ENCODE measurements at regions not wholly inside any gene's neighbourhood (a gene's known extent, or its start where the extent isn't known, plus 50 kb on each side); places are given as distances from the start of the nearest gene placed in this dataset.

GRCh38 chr2:36013064-36013463, 342.5 kb upstream of the CRIM1 start:
- CTCF ChIA-PET = no interaction called here
- H3K9me3 Mint-ChIP-seq = no peaks in the 10 kb centered on the region
- DNase-seq = no peak
- no peaks in the 10 kb centered on the region for H3K36me3 Mint-ChIP-seq
- no peaks in the 10 kb centered on the region for H3K4me1 Mint-ChIP-seq
- no peaks in the 10 kb centered on the region for H3K27me3 Mint-ChIP-seq
- H3K4me3 Mint-ChIP-seq = no peak overlapping the region
- no peak overlapping the region for H3K27ac Mint-ChIP-seq

GRCh38 chr2:36006444-36006843, 349.1 kb upstream of the CRIM1 start:
- DNase-seq = no peak
- Mint-ChIP-seq H3K27me3 (no peaks in the 10 kb centered on the region), H3K27ac (no peak overlapping the region), H3K36me3 (no peaks in the 10 kb centered on the region), H3K4me1 (peaks cover 4% of the 10 kb centered on the region), H3K9me3 (no peaks in the 10 kb centered on the region), H3K4me3 (no peak overlapping the region)
- CTCF ChIA-PET = no interaction called here

- CTCF ChIA-PET = no interaction called here
- DNase-seq = no peak
- H3K27me3 Mint-ChIP-seq = no peaks in the 10 kb centered on the region
- no peaks in the 10 kb centered on the region for H3K9me3 Mint-ChIP-seq
- no peaks in the 10 kb centered on the region for H3K36me3 Mint-ChIP-seq
- H3K4me3 Mint-ChIP-seq = no peak overlapping the region
- peaks cover 4% of the 10 kb centered on the region for H3K4me1 Mint-ChIP-seq
- H3K27ac Mint-ChIP-seq = no peak overlapping the region
Measured at GRCh38 chr2:36002941-36003340, 352.6 kb upstream of the CRIM1 start.

GRCh38 chr2:35997488-35997887, 358.1 kb upstream of the CRIM1 start:
- H3K4me3 Mint-ChIP-seq = no peak overlapping the region
- DNase-seq = no peak

GRCh38 chr2:35989503-35989902, 366.1 kb upstream of the CRIM1 start:
- Mint-ChIP-seq H3K36me3 (no peaks in the 10 kb centered on the region), H3K4me1 (no peaks in the 10 kb centered on the region), H3K4me3 (no peak overlapping the region), H3K27ac (no peak overlapping the region), H3K9me3 (no peaks in the 10 kb centered on the region), H3K27me3 (peaks cover 3% of the 10 kb centered on the region)
- DNase-seq = no peak
- CTCF ChIA-PET = no interaction called here

More at GRCh38 chr2:35997488-35997887, 358.1 kb upstream of the CRIM1 start:
- Mint-ChIP-seq H3K4me1 (no peaks in the 10 kb centered on the region), H3K27me3 (no peaks in the 10 kb centered on the region), H3K27ac (no peak overlapping the region), H3K36me3 (no peaks in the 10 kb centered on the region), H3K9me3 (no peaks in the 10 kb centered on the region)
- CTCF ChIA-PET = no interaction called here

GRCh38 chr2:35989040-35989439, 366.5 kb upstream of the CRIM1 start:
- no peak for DNase-seq
- Mint-ChIP-seq H3K4me3 (no peak overlapping the region), H3K9me3 (no peaks in the 10 kb centered on the region), H3K4me1 (no peaks in the 10 kb centered on the region), H3K36me3 (no peaks in the 10 kb centered on the region), H3K27ac (no peak overlapping the region), H3K27me3 (peaks cover 3% of the 10 kb centered on the region)
- CTCF ChIA-PET = interaction anchor here (0.6 kb wide), 1 partner anchor 222 kb away, joined by 3 read pairs; no protein-coding TSS in a partner anchor

GRCh38 chr2:35986871-35987270, 368.7 kb upstream of the CRIM1 start:
- no peaks in the 10 kb centered on the region for H3K4me1 Mint-ChIP-seq
- H3K27ac Mint-ChIP-seq = no peak overlapping the region

GRCh38 chr2:35978218-35978617, 377.4 kb upstream of the CRIM1 start:
- CTCF ChIA-PET = interaction anchor here (1.1 to 1.5 kb wide), 2 partner anchors 379 to 687 kb away, joined by 3 to 4 read pairs; no protein-coding TSS in a partner anchor
- Mint-ChIP-seq H3K9me3 (no peaks in the 10 kb centered on the region), H3K36me3 (no peaks in the 10 kb centered on the region), H3K4me3 (no peak overlapping the region), H3K4me1 (peaks cover 11% of the 10 kb centered on the region), H3K27me3 (peaks cover 4% of the 10 kb centered on the region), H3K27ac (no peak overlapping the region)
- no peak for DNase-seq

More at GRCh38 chr2:35986871-35987270, 368.7 kb upstream of the CRIM1 start:
- Mint-ChIP-seq H3K36me3 (no peaks in the 10 kb centered on the region), H3K9me3 (no peaks in the 10 kb centered on the region), H3K27me3 (peaks cover 7% of the 10 kb centered on the region), H3K4me3 (no peak overlapping the region)
- CTCF ChIA-PET = no interaction called here
- DNase-seq = no peak

GRCh38 chr2:35976611-35977010, 379.0 kb upstream of the CRIM1 start:
- no peak overlapping the region for H3K4me3 Mint-ChIP-seq
- CTCF ChIA-PET = interaction anchor here (1.1 to 1.5 kb wide), 2 partner anchors 12 to 688 kb away, joined by 3 to 4 read pairs; no protein-coding TSS in a partner anchor
- H3K4me1 Mint-ChIP-seq = peaks cover 11% of the 10 kb centered on the region
- DNase-seq = no peak
- H3K27me3 Mint-ChIP-seq = no peaks in the 10 kb centered on the region
- no peak overlapping the region for H3K27ac Mint-ChIP-seq
- H3K36me3 Mint-ChIP-seq = no peaks in the 10 kb centered on the region
- H3K9me3 Mint-ChIP-seq = no peaks in the 10 kb centered on the region

GRCh38 chr2:35973737-35974132, 381.8 kb upstream of the CRIM1 start:
- Mint-ChIP-seq H3K27ac (no peak overlapping the region), H3K4me1 (peaks cover 3% of the 10 kb centered on the region), H3K36me3 (no peaks in the 10 kb centered on the region), H3K4me3 (no peak overlapping the region), H3K9me3 (no peaks in the 10 kb centered on the region), H3K27me3 (peaks cover 3% of the 10 kb centered on the region)
- CTCF ChIA-PET = no interaction called here
- DNase-seq = no peak

GRCh38 chr2:35973132-35973736, 382.3 kb upstream of the CRIM1 start:
- Mint-ChIP-seq H3K27me3 (peaks cover 3% of the 10 kb centered on the region), H3K27ac (no peak overlapping the region), H3K4me3 (no peak overlapping the region), H3K36me3 (no peaks in the 10 kb centered on the region), H3K4me1 (peaks cover 2% of the 10 kb centered on the region), H3K9me3 (no peaks in the 10 kb centered on the region)
- peak; percentile 39 for DNase-seq
- CTCF ChIA-PET = no interaction called here

GRCh38 chr2:35963824-35964223, 391.8 kb upstream of the CRIM1 start:
- DNase-seq = no peak
- CTCF ChIA-PET = no interaction called here
- no peaks in the 10 kb centered on the region for H3K27me3 Mint-ChIP-seq
- no peak overlapping the region for H3K4me3 Mint-ChIP-seq
- no peak overlapping the region for H3K27ac Mint-ChIP-seq
- H3K36me3 Mint-ChIP-seq = no peaks in the 10 kb centered on the region
- no peaks in the 10 kb centered on the region for H3K9me3 Mint-ChIP-seq
- no peaks in the 10 kb centered on the region for H3K4me1 Mint-ChIP-seq

- H3K4me3 Mint-ChIP-seq = no peak overlapping the region
- CTCF ChIA-PET = no interaction called here
- no peaks in the 10 kb centered on the region for H3K36me3 Mint-ChIP-seq
- no peak for DNase-seq
- H3K9me3 Mint-ChIP-seq = no peaks in the 10 kb centered on the region
- H3K4me1 Mint-ChIP-seq = no peaks in the 10 kb centered on the region
- H3K27ac Mint-ChIP-seq = no peak overlapping the region
- H3K27me3 Mint-ChIP-seq = no peaks in the 10 kb centered on the region
Measured at GRCh38 chr2:35963357-35963756, 392.2 kb upstream of the CRIM1 start.

- CTCF ChIA-PET = no interaction called here
- Mint-ChIP-seq H3K4me1 (no peaks in the 10 kb centered on the region), H3K27ac (no peak overlapping the region), H3K36me3 (no peaks in the 10 kb centered on the region), H3K27me3 (no peaks in the 10 kb centered on the region), H3K4me3 (no peak overlapping the region), H3K9me3 (no peaks in the 10 kb centered on the region)
- no peak for DNase-seq
Measured at GRCh38 chr2:35962585-35963146, 392.9 kb upstream of the CRIM1 start.

- Mint-ChIP-seq H3K4me1 (no peaks in the 10 kb centered on the region), H3K4me3 (no peak overlapping the region), H3K9me3 (no peaks in the 10 kb centered on the region), H3K27me3 (no peaks in the 10 kb centered on the region), H3K27ac (no peak overlapping the region), H3K36me3 (no peaks in the 10 kb centered on the region)
- CTCF ChIA-PET = no interaction called here
- no peak for DNase-seq
Measured at GRCh38 chr2:35960596-35960995, 395.0 kb upstream of the CRIM1 start.

All from activated naive CD4-positive, alpha-beta T cell treated with anti-CD3 and anti-CD28 coated beads, Interleukin-2, amount 10 ng/mL, durations not matched to agents 7 days and 5 days (primary cell).